Esophagus muscularis mucosa (tissue), 4 donors: ENCODE measurements at regions not wholly inside any gene's neighbourhood (a gene's known extent, or its start where the extent isn't known, plus 50 kb on each side); places are given as distances from the start of the nearest gene placed in this dataset.
A peak's percentile ranks its signal among the peaks of the same experiment; 100 is the strongest.

Source experiments
- DNase-seq: peaks from one replicate; pipeline ENCODE4 v3.0.0-alpha.2; 2017; ENCODE audit errors: extremely low spot score
- H3K27ac ChIP-seq, 4 donors: fragments of 200-600 bp; sonication (generic); replicated peaks in 1 of 4; 1 replicate in 3 of 4; 2 replicates in 1 of 4; pipeline ENCODE4 v1.5.1; 2016 to 2019; ENCODE audit warnings: mild to moderate bottlenecking in 1 of 4
- H3K27me3 ChIP-seq, 4 donors: fragments of 200-600 bp; sonication (generic); one replicate each; pipeline versions ENCODE4 v1.5.1 to v1.6.0; 2016 to 2019
- H3K36me3 ChIP-seq, 4 donors: fragments of 200-600 bp; sonication (generic); one replicate each; pipeline ENCODE4 v1.5.1; 2016 to 2019
- H3K4me1 ChIP-seq, 4 donors: fragments of 200-600 bp; sonication (generic); one replicate each; pipeline ENCODE4 v1.5.1; 2016 to 2019
- H3K4me3 ChIP-seq, 4 donors: fragments of 200-600 bp; sonication (generic); 1 replicate in 2 of 4; 2 replicates in 2 of 4; pipeline ENCODE4 v1.5.1; 2016 to 2019; ENCODE audit warnings: mild to moderate bottlenecking in 4 of 4, moderate library complexity in 1 of 4
- H3K9me3 ChIP-seq, 4 donors: fragments of 200-600 bp; sonication (generic); 1 replicate in 3 of 4; 2 replicates in 1 of 4; pipeline ENCODE4 v1.5.1; 2016 to 2019
- CTCF ChIP-seq, 3 experiments: fragments of 200-600 bp in 2 of 3; fragments of 450-650 bp in 1 of 3; sonication (generic) in 2 of 3; IDR thresholded peaks; one replicate each; pipeline ENCODE4 v1.5.1; 2017 to 2019; ENCODE audit warnings: antibody characterized with exemption in 3 of 3, mild to moderate bottlenecking in 2 of 3, moderate library complexity in 1 of 3
- EP300 ChIP-seq: sonication (generic); formaldehyde crosslinking; IDR thresholded peaks from one replicate; pipeline ENCODE4 v1.6.1; 2017; ENCODE audit warnings: antibody characterized with exemption
- POLR2A ChIP-seq: fragments of 450-650 bp; IDR thresholded peaks from one replicate; pipeline ENCODE4 v1.6.1; 2017; ENCODE audit warnings: antibody characterized with exemption, moderate library complexity, mild to moderate bottlenecking, low read depth
- POLR2AphosphoS5 ChIP-seq, 2 donors: sonication (generic); formaldehyde crosslinking; IDR thresholded peaks; one replicate each; pipeline ENCODE4 v1.6.1; 2017; ENCODE audit warnings: antibody characterized with exemption in 2 of 2
- WGBS: methylation state at CpG from one replicate; pipeline ENCODE4 v1.1.5; 2018; 5-methylcytosine and 5-hydroxymethylcytosine counted together
- intact Hi-C: fragments of 100-400 bp; cut with DNase I; formaldehyde crosslinking; loops from one replicate; pipeline ENCODE4 v1.15.1; 2023

DNA sequence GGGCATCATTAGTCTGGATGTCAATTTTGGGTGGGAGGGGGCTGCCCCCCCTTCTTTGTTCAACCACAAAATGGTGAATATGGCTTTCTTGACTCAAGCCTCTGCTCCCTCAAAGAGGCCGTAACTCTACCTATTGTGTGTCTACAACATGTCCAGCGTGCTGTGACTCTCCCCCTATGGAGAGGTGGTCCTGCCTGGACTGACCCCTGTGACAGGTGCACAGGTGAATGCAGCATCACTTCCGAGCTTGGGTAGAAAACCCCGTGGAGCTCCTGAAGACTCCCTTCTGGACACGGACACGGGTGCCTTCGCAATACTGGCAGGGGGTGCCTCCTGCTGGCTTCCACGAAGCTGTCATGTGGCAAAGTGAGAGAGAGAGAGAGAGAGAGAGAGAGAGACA, 397.8 kb downstream of the GALR1 start:
- no peak overlapping the region for H3K4me3 ChIP-seq
- no peaks in the 10 kb centered on the region for H3K36me3 ChIP-seq
- WGBS: 72% methylated on average over 8 of the region's 8 CpGs
- intact Hi-C loops: loop anchor here (5.0 kb wide), 1 partner anchor 645 kb away; no protein-coding TSS in a partner anchor
- DNase-seq: peak; percentile 77
- peaks cover 0 to 9% (median 0%) of the 10 kb centered on the region in 4 donors for H3K27me3 ChIP-seq
- peaks cover 0 to 6% (median 0%) of the 10 kb centered on the region in 4 donors for H3K9me3 ChIP-seq
- H3K27ac ChIP-seq: no peak overlapping the region
- peaks cover 0 to 9% (median 6%) of the 10 kb centered on the region in 4 donors for H3K4me1 ChIP-seq
- TF ChIP-seq CTCF (IDR thresholded peaks at IDR 0.05) (no peak), POLR2A (no peak)

DNA sequence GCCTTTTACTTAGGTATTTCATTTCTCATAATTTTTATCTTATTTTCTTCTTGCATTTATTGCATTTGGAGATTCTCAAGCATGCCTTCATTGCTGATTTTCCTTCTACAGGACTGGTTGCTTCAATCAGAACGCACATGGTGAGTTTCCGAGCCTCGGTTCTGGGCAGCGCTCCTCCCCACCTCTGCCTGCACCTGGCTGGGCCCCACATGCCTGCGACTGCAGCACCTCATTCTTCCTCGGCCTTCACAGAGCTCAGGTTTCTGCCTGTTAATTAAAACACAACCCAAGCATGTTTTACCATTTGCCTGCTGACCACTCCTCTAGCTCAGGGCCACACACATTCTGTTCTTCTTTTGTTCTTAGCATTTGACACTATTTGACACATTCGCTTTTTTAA, 398.8 kb downstream of the GALR1 start:
- intact Hi-C loops: loop anchor here (5.0 kb wide), 1 partner anchor 646 kb away; no protein-coding TSS in a partner anchor
- peak; percentile 60 for DNase-seq
- Histone ChIP-seq H3K4me1 (peaks cover 0 to 9% (median 6%) of the 10 kb centered on the region in 4 donors), H3K27ac (no peak overlapping the region), H3K27me3 (peaks cover 0 to 9% (median 0%) of the 10 kb centered on the region in 4 donors), H3K4me3 (no peak overlapping the region), H3K36me3 (no peaks in the 10 kb centered on the region), H3K9me3 (peaks cover 0 to 6% (median 0%) of the 10 kb centered on the region in 4 donors)
- TF ChIP-seq EP300 (no peak), CTCF (IDR thresholded peaks at IDR 0.05) (no peak), POLR2AphosphoS5 (IDR thresholded peaks at IDR 0.05) (no peak), POLR2A (no peak)
- 80% methylated on average over 7 of the region's 7 CpGs for WGBS

GRCh38 chr18:77650799-77651385, 401.2 kb downstream of the GALR1 start:
- intact Hi-C loops: no loop called here
- no peaks in the 10 kb centered on the region for H3K36me3 ChIP-seq
- no peak overlapping the region for H3K4me3 ChIP-seq
- TF ChIP-seq EP300 (no peak), CTCF (IDR thresholded peaks at IDR 0.05) (peak; percentile 64 to 91 (median 86)), POLR2AphosphoS5 (IDR thresholded peaks at IDR 0.05) (peak in 1 of 2 donors; percentile 24)
- 7% methylated on average over 24 of the region's 28 CpGs for WGBS
- peaks cover 0 to 19% (median 0%) of the 10 kb centered on the region in 4 donors for H3K27me3 ChIP-seq
- DNase-seq: peak; percentile 91
- no peak overlapping the region for H3K27ac ChIP-seq
- H3K4me1 ChIP-seq: peaks cover 0 to 9% (median 6%) of the 10 kb centered on the region in 4 donors
- peaks cover 0 to 6% (median 0%) of the 10 kb centered on the region in 4 donors for H3K9me3 ChIP-seq

- H3K27me3 ChIP-seq: peaks cover 0 to 19% (median 0%) of the 10 kb centered on the region in 4 donors
- 76% methylated on average over 3 of the region's 13 CpGs for WGBS
- TF ChIP-seq CTCF (IDR thresholded peaks at IDR 0.05) (no peak), EP300 (no peak), POLR2A (no peak), POLR2AphosphoS5 (IDR thresholded peaks at IDR 0.05) (no peak)
- peaks cover 0 to 9% (median 6%) of the 10 kb centered on the region in 4 donors for H3K4me1 ChIP-seq
- peak; percentile 75 for DNase-seq
- peaks cover 0 to 1% (median 0%) of the 10 kb centered on the region in 4 donors for H3K9me3 ChIP-seq
- H3K27ac ChIP-seq: no peak overlapping the region
- H3K36me3 ChIP-seq: no peaks in the 10 kb centered on the region
- intact Hi-C loops: no loop called here
- no peak overlapping the region for H3K4me3 ChIP-seq
Observed at GRCh38 chr18:77651441-77651840, 401.8 kb downstream of the GALR1 start.

DNA sequence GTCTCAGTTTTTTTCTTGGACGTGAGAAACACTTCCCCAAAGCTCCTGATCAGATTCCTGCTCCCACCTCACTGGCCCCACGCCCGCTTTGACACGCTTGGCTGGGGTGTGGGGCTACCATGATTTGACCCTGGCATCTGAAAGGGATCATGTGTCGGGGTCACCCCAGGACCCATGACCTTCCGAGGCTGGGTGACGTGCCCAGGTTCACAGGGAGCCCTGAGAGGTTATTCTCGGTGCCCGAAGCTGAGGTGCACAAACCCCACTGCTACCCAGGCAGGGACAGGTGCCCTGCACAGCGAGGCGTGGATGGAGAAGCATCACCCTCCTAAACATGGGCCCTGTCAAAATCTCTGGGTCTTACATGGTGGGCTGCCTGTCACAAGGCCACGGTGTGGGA, 404.1 kb downstream of the GALR1 start:
- TF ChIP-seq POLR2A (no peak), CTCF (IDR thresholded peaks at IDR 0.05) (no peak), POLR2AphosphoS5 (IDR thresholded peaks at IDR 0.05) (no peak), EP300 (no peak)
- no peak for DNase-seq
- 90% methylated on average over 3 of the region's 12 CpGs for WGBS
- H3K4me1 ChIP-seq: peaks cover 0 to 9% (median 6%) of the 10 kb centered on the region in 4 donors
- H3K27me3 ChIP-seq: peaks cover 0 to 27% (median 0%) of the 10 kb centered on the region in 4 donors
- H3K4me3 ChIP-seq: no peak overlapping the region
- H3K9me3 ChIP-seq: no peaks in the 10 kb centered on the region
- intact Hi-C loops: no loop called here
- H3K27ac ChIP-seq: no peak overlapping the region
- H3K36me3 ChIP-seq: no peaks in the 10 kb centered on the region
